Panc1 (cell line): ENCODE measurements at regions not wholly inside any gene's neighbourhood (a gene's known extent, or its start where the extent isn't known, plus 50 kb on each side); places are given as distances from the start of the nearest gene placed in this dataset.

Experiments
- CTCF ChIP-seq: fragments of 450-650 bp; IDR thresholded peaks from 2 replicates; pipeline ENCODE4 v1.5.1; 2017; ENCODE audit warnings: mild to moderate bottlenecking
- POLR2AphosphoS5 ChIP-seq: IDR thresholded peaks from 2 replicates; pipeline ENCODE4 v1.6.1; 2012; ENCODE audit warnings: mild to moderate bottlenecking, low read depth, low read length, moderate library complexity
- REST ChIP-seq, 2 experiments: IDR thresholded peaks; 2 replicates each; pipeline ENCODE4 v1.6.1; 2011 to 2012; ENCODE audit warnings: low read depth in 2 of 2, control low read depth in 1 of 2, low read length in 1 of 2, mild to moderate bottlenecking in 1 of 2, moderate library complexity in 1 of 2; ENCODE audit not compliant: insufficient read depth in 1 of 2
- TCF7L2 ChIP-seq: IDR thresholded peaks from 2 replicates; pipeline ENCODE4 v1.6.1; 2011; ENCODE audit warnings: mild to moderate bottlenecking, low read depth, low read length, inconsistent platforms

GRCh38 chr2:107622741-107623310 lies 203.9 kb upstream of the RGPD4 start:
- TF ChIP-seq CTCF, result no peak
- no peak for TF ChIP-seq REST (IDR thresholded peaks at IDR 0.05; ENCODE audit: insufficient read depth in 1 of 2, low read depth in 2 of 2, low read length in 1 of 2)
- TF ChIP-seq POLR2AphosphoS5, result no peak
- no peak for TF ChIP-seq TCF7L2
